Liver (tissue), 7 donors: ENCODE measurements at regions not wholly inside any gene's neighbourhood (a gene's known extent, or its start where the extent isn't known, plus 50 kb on each side); places are given as distances from the start of the nearest gene placed in this dataset.

Experiments
- DNase-seq: peaks from one replicate; pipeline ENCODE4 v3.0.0-alpha.2; 2017; ENCODE audit warnings: low spot score
- H3K27ac ChIP-seq, 2 donors: one replicate each; pipeline ENCODE4 v1.7.0; 2013; ENCODE audit warnings: inconsistent platforms in 2 of 2, low read length in 2 of 2, control low read depth in 1 of 2, low read depth in 1 of 2, mild to moderate bottlenecking in 1 of 2
- H3K27me3 ChIP-seq, 4 donors: one replicate each; pipeline versions ENCODE4 v1.6.1 to v1.7.0; 2013; ENCODE audit warnings: low read length in 3 of 4, inconsistent platforms in 1 of 4, mild to moderate bottlenecking in 1 of 4, moderate library complexity in 1 of 4; ENCODE audit not compliant: control insufficient read depth in 4 of 4, insufficient read depth in 4 of 4
- H3K36me3 ChIP-seq, 4 donors: one replicate each; pipeline versions ENCODE4 v1.6.1 to v1.7.0; 2013; ENCODE audit warnings: low read length in 3 of 4, mild to moderate bottlenecking in 3 of 4, low read depth in 1 of 4, moderate library complexity in 1 of 4; ENCODE audit not compliant: control insufficient read depth in 4 of 4, insufficient read depth in 3 of 4
- H3K4me1 ChIP-seq, 4 donors: one replicate each; pipeline versions ENCODE4 v1.6.1 to v1.7.0; 2013; ENCODE audit warnings: low read length in 3 of 4, mild to moderate bottlenecking in 3 of 4, moderate library complexity in 1 of 4; ENCODE audit not compliant: control insufficient read depth in 4 of 4, insufficient read depth in 4 of 4
- H3K4me3 ChIP-seq, 3 donors: one replicate each; pipeline versions ENCODE4 v1.6.1 to v1.7.0; 2013; ENCODE audit warnings: low read length in 3 of 3, control low read depth in 1 of 3, low read depth in 1 of 3, mild to moderate bottlenecking in 1 of 3
- H3K9ac ChIP-seq, 2 donors: one replicate each; pipeline ENCODE4 v1.7.0; 2013; ENCODE audit warnings: low read length in 2 of 2, mild to moderate bottlenecking in 2 of 2, moderate library complexity in 2 of 2, control low read depth in 1 of 2, low read depth in 1 of 2
- H3K9me3 ChIP-seq, 4 donors: one replicate each; pipeline versions ENCODE4 v1.6.1 to v1.7.0; 2013; ENCODE audit warnings: low read length in 3 of 4; ENCODE audit not compliant: control insufficient read depth in 4 of 4
- EGR1 ChIP-seq, 2 donors: IDR thresholded peaks; 2 replicates each; pipeline ENCODE4 v1.6.1; 2016 to 2018; ENCODE audit warnings: antibody characterized with exemption in 2 of 2, low read depth in 2 of 2
- FOXA1 ChIP-seq: IDR thresholded peaks from 2 replicates; pipeline ENCODE4 v1.6.1; 2016; ENCODE audit warnings: antibody characterized with exemption
- FOXA2 ChIP-seq: IDR thresholded peaks from 2 replicates; pipeline ENCODE4 v1.6.1; 2016; ENCODE audit warnings: antibody characterized with exemption
- GABPA ChIP-seq, 2 donors: IDR thresholded peaks in 1 of 2; conservative IDR thresholded peaks in 1 of 2; 2 replicates each; pipeline ENCODE4 v1.6.1; 2016; ENCODE audit warnings: antibody characterized with exemption in 2 of 2, mild to moderate bottlenecking in 1 of 2, moderate library complexity in 1 of 2
- HNF4G ChIP-seq: IDR thresholded peaks from 2 replicates; pipeline ENCODE4 v1.6.1; 2016; ENCODE audit warnings: antibody characterized with exemption
- MAX ChIP-seq: IDR thresholded peaks from 2 replicates; pipeline ENCODE4 v1.6.1; 2016; ENCODE audit warnings: antibody characterized with exemption
- NR2F2 ChIP-seq: IDR thresholded peaks from 2 replicates; pipeline ENCODE4 v1.6.1; 2016; ENCODE audit warnings: antibody characterized with exemption
- RAD21 ChIP-seq, 2 donors: IDR thresholded peaks; 2 replicates each; pipeline ENCODE4 v1.6.1; 2016; ENCODE audit warnings: antibody characterized with exemption in 2 of 2, mild to moderate bottlenecking in 2 of 2
- REST ChIP-seq: IDR thresholded peaks from 2 replicates; pipeline ENCODE4 v1.6.1; 2016; ENCODE audit warnings: antibody characterized with exemption, mild to moderate bottlenecking
- RXRA ChIP-seq, 2 donors: IDR thresholded peaks; 2 replicates each; pipeline ENCODE4 v1.6.1; 2017 to 2018; ENCODE audit warnings: antibody characterized with exemption in 2 of 2, mild to moderate bottlenecking in 1 of 2
- TAF1 ChIP-seq: conservative IDR thresholded peaks from 2 replicates; pipeline ENCODE4 v1.6.1; 2016; ENCODE audit warnings: antibody characterized with exemption, mild to moderate bottlenecking
- YY1 ChIP-seq: IDR thresholded peaks from 2 replicates; pipeline ENCODE4 v1.6.1; 2016; ENCODE audit warnings: antibody characterized with exemption, mild to moderate bottlenecking
- WGBS: extraction: QIAGEN DNeasy Blood & Tissue Kit; methylation state at CpG from one replicate; pipeline ENCODE4 v1.1.7; 2013; 5-methylcytosine and 5-hydroxymethylcytosine counted together
- TF ChIP-seq, protein P1 (sequence below): IDR thresholded peaks from 2 replicates; pipeline ENCODE4 v1.6.1; 2016; ENCODE audit warnings: antibody characterized with exemption
- TF ChIP-seq, protein P2 (sequence below): IDR thresholded peaks from 2 replicates; pipeline ENCODE4 v1.6.1; 2016; ENCODE audit warnings: antibody characterized with exemption
- donor health status: healthy.
- donor health status: healthy.
- donor health status: healthy.
- donor health status: healthy.

DNA sequence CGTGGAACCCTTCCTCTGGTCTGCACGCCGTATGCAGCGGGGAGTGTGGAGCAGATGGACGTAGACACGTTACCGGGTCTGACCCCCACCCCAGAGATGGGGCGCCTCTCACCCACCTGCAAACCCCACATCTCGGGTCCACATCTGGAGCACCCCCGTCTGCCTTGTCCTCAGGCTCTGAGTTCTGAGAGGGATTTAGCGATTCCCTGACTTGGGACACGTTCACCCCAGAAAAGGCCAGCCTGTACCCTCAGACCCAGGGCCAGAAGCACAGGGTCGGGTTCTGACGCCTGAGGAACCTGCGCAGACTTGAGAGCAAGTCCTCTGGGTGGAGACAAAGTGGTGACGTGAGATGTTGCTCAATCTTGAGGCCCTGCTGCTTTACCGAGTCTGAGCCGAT is 1138.5 kb downstream of the BRD1 start (continued):
- TF ChIP-seq YY1 (no peak), FOXA2 (no peak), GABPA (IDR thresholded peaks at IDR 0.05 in 1 of 2, conservative IDR thresholded peaks at IDR 0.05 in 1 of 2) (no peak), MAX (no peak), RXRA (IDR thresholded peaks at IDR 0.05) (no peak), TAF1 (no peak)

DNA sequence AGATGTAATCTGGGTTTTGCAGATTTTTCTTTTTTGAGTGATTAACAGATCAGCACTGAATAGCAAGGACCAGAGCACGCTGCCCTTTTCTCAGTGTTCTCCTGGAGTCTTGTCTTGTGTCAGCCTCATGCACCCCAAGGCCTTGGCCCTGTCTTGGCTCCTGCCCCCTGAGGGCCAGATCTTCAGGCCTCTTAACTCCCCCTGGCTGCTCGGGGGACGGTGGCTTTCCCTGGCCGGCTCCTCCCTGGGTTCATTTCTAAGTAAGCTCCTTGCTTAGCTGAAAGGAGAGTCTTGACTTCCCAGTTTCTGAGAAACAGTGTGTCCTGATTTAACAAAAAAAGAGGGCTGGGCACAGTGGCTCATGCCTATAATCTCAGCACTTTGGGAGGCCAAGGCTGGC is 1139.3 kb downstream of the BRD1 start:
- Histone ChIP-seq H3K9ac (no peak overlapping the region), H3K4me1 (no peaks in the 10 kb centered on the region), H3K9me3 (no peaks in the 10 kb centered on the region), H3K27me3 (no peaks in the 10 kb centered on the region), H3K36me3 (no peaks in the 10 kb centered on the region), H3K4me3 (no peak overlapping the region), H3K27ac (no peak overlapping the region)
- DNase-seq = no peak
- WGBS = 81% methylated on average over 4 of the region's 4 CpGs
- TF ChIP-seq FOXA1 (no peak), YY1 (no peak), HNF4G (no peak), FOXA2 (no peak), RXRA (IDR thresholded peaks at IDR 0.05) (no peak), NR2F2 (no peak), EGR1 (IDR thresholded peaks at IDR 0.05; ENCODE audit: low read depth in 2 of 2) (no peak), REST (no peak)
- TF ChIP-seq, protein P1, sequence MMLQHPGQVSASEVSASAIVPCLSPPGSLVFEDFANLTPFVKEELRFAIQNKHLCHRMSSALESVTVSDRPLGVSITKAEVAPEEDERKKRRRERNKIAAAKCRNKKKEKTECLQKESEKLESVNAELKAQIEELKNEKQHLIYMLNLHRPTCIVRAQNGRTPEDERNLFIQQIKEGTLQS = no peak

DNA sequence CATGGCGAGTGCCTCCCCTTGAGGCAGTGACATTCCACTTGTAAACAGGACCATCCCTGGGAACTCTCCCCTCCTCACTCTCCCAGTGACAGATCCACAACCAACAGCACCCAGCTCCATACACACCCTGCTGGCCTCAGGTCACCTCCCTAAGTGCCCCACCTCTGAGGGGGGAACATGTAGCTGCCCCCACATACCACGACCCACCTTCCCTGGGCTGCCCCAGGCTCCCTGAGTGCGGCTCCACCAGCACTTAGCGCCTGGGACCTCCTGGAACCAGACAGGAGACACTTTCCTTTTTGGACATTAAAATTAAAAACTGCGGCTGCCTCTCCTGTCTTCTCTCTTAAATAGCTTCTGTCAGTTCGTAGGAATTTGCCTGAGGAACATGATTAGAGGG is 1140.1 kb downstream of the BRD1 start:
- Histone ChIP-seq H3K27ac (no peak overlapping the region), H3K4me3 (no peak overlapping the region), H3K9ac (no peak overlapping the region), H3K27me3 (no peaks in the 10 kb centered on the region), H3K9me3 (no peaks in the 10 kb centered on the region), H3K36me3 (no peaks in the 10 kb centered on the region), H3K4me1 (no peaks in the 10 kb centered on the region)
- DNase-seq = no peak
- WGBS = 90% methylated on average over 6 of the region's 6 CpGs
- TF ChIP-seq EGR1 (IDR thresholded peaks at IDR 0.05; ENCODE audit: low read depth in 2 of 2) (no peak), GABPA (IDR thresholded peaks at IDR 0.05 in 1 of 2, conservative IDR thresholded peaks at IDR 0.05 in 1 of 2) (no peak), RAD21 (IDR thresholded peaks at IDR 0.05) (no peak)
- TF ChIP-seq, protein P2, sequence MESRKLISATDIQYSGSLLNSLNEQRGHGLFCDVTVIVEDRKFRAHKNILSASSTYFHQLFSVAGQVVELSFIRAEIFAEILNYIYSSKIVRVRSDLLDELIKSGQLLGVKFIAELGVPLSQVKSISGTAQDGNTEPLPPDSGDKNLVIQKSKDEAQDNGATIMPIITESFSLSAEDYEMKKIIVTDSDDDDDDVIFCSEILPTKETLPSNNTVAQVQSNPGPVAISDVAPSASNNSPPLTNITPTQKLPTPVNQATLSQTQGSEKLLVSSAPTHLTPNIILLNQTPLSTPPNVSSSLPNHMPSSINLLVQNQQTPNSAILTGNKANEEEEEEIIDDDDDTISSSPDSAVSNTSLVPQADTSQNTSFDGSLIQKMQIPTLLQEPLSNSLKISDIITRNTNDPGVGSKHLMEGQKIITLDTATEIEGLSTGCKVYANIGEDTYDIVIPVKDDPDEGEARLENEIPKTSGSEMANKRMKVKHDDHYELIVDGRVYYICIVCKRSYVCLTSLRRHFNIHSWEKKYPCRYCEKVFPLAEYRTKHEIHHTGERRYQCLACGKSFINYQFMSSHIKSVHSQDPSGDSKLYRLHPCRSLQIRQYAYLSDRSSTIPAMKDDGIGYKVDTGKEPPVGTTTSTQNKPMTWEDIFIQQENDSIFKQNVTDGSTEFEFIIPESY = no peak
